ENCODE measurements at regions not wholly inside any gene's neighbourhood (a gene's known extent, or its start where the extent isn't known, plus 50 kb on each side); places are given as distances from the start of the nearest gene placed in this dataset.

DNA sequence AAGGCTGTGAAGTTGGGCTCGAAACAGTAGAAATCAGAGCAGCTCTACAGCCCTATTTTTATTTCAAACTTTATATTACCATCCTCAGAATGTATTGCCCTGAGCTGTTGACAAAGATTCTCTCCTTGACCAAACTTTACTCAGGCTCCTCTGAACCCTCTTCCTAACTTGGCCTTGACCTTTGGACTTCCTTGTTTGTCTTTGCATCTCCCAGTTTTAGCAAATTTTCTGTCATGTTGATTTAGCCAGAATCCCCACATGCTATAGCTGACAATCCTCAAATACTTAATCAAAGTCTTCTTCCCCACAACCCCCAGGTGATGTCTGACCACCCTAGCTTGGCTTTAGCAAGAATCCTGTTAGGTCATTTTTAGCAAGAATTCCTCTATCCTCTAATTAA lies 87.4 kb upstream of the GRIN2A start:
- H4K91ac ChIP-seq (replicated peaks; ENCODE audit: insufficient read length, low read length), result no peak overlapping the region
- H3K27ac ChIP-seq (ENCODE audit: low read depth, low read length), result no peak overlapping the region
- no peak overlapping the region for H4K8ac ChIP-seq (ENCODE audit: extremely low read depth, insufficient read depth, low read length)
- H2BK5ac ChIP-seq (ENCODE audit: low read depth, low read length), result no peak overlapping the region
- no CpG with 5 or more reads among the region's 1 CpG for WGBS, 2 experiments (ENCODE audit: extremely low coverage in 1 of 2, insufficient coverage in 1 of 2, insufficient read length in 1 of 2, insufficient replicate concordance in 2 of 2, low coverage in 1 of 2, low lambda C conversion rate in 2 of 2, missing lambda C conversion rate in 1 of 2)
- H4K5ac ChIP-seq (ENCODE audit: insufficient read length, low read depth, low read length), result no peak overlapping the region
- DNase-seq (ENCODE audit: low read depth in 1 of 2, low spot score in 2 of 2) (no peak), FAIRE-seq (no peak)
- H3K79me1 ChIP-seq (ENCODE audit: low read depth, low read length), result no peaks in the 10 kb centered on the region
- no peak overlapping the region for H3K9ac ChIP-seq (replicated peaks in 1 of 4; ENCODE audit: extremely low read depth in 1 of 4, low read depth in 3 of 4, low read length in 3 of 4)
- no peak overlapping the region for H3K4ac ChIP-seq (replicated peaks; ENCODE audit: insufficient read length, low read depth, low read length)
- H4K20me1 ChIP-seq (replicated peaks in 1 of 2; ENCODE audit: control insufficient read depth in 1 of 2, insufficient read depth in 2 of 2, low read length in 2 of 2), result no peaks in the 10 kb centered on the region
- ChIA-PET CTCF (ENCODE audit: partially characterized antibody) (interaction anchor here (0.7 to 1.5 kb wide), 3 partner anchors 13 to 1072 kb away, joined by 3 to 4 read pairs (median 4); no protein-coding TSS in a partner anchor), POLR2A (ENCODE audit: partially characterized antibody) (interaction anchor here (0.6 kb wide), 1 partner anchor 150 kb away, joined by 3 read pairs; no protein-coding TSS in a partner anchor)
- no peak overlapping the region for H2BK20ac ChIP-seq (ENCODE audit: low read length)
- H2AFZ ChIP-seq (ENCODE audit: low read length), result no peak overlapping the region
- H3K23ac ChIP-seq (ENCODE audit: insufficient read length), result no peak overlapping the region
- H2BK15ac ChIP-seq (ENCODE audit: low read length), result no peak overlapping the region
- no peaks in the 10 kb centered on the region for H3K36me3 ChIP-seq (ENCODE audit: control insufficient read depth in 2 of 4, insufficient read depth in 4 of 4, low read length in 3 of 4)
- H3K4me3 ChIP-seq (ENCODE audit: extremely low read depth in 1 of 4, insufficient read depth in 2 of 4, low read depth in 3 of 4, low read length in 4 of 4), result no peak overlapping the region
- H2BK120ac ChIP-seq (replicated peaks; ENCODE audit: low read depth, low read length), result no peak overlapping the region
- no peaks in the 10 kb centered on the region for H3K4me1 ChIP-seq (replicated peaks in 1 of 4; ENCODE audit: control insufficient read depth in 3 of 4, insufficient read depth in 4 of 4, low read length in 3 of 4)
- no peak overlapping the region for H3K14ac ChIP-seq (ENCODE audit: insufficient read length)
- H3K56ac ChIP-seq (replicated peaks; ENCODE audit: insufficient read length, low read depth, low read length), result no peak overlapping the region
- peaks cover 0 to 3% of the 10 kb centered on the region in 2 experiments; a peak in 1 of 4 replicates for H3K9me3 ChIP-seq (ENCODE audit: insufficient read depth in 2 of 2, low read depth in 1 of 2, low read length in 1 of 2)
- no peaks in the 10 kb centered on the region for H3K27me3 ChIP-seq (replicated peaks in 1 of 4; ENCODE audit: control insufficient read depth in 3 of 4, extremely low read depth in 1 of 4, insufficient read depth in 3 of 4, low read length in 3 of 4)
- no peaks in the 10 kb centered on the region for H3K79me2 ChIP-seq (ENCODE audit: control insufficient read depth in 1 of 2, insufficient read depth in 2 of 2, low read length in 2 of 2)
- no peak overlapping the region for H2BK12ac ChIP-seq (ENCODE audit: low read depth, low read length)
- no peaks in the 10 kb centered on the region; the same call in 1 of the 2 replicates for H3K23me2 ChIP-seq (ENCODE audit: low read depth, low read length)
- no peak overlapping the region for H3K18ac ChIP-seq (ENCODE audit: extremely low read depth, low read length)
- H2AK5ac ChIP-seq (ENCODE audit: low read depth, low read length), result no peak overlapping the region
- no peak overlapping the region for H3K4me2 ChIP-seq (ENCODE audit: insufficient read depth in 1 of 2, low read depth in 2 of 2, low read length in 2 of 2)
- TF ChIP-seq SRF (IDR thresholded peaks at IDR 0.05; ENCODE audit: low read depth, low read length) (no peak), TAF7 (optimal IDR thresholded peaks at IDR 0.05; ENCODE audit: borderline replicate concordance, low read depth, low read length) (no peak), MAX (IDR thresholded peaks at IDR 0.05) (no peak), KDM1A (IDR thresholded peaks at IDR 0.05; ENCODE audit: borderline replicate concordance, low read length) (no peak), MAFK (IDR thresholded peaks at IDR 0.05; ENCODE audit: low read depth, low read length) (no peak), SP2 (IDR thresholded peaks at IDR 0.05; ENCODE audit: low read length) (no peak), CBX8 (IDR thresholded peaks at IDR 0.05; ENCODE audit: borderline replicate concordance, low read depth, low read length) (no peak), SUZ12 (IDR thresholded peaks at IDR 0.05; ENCODE audit: low read length) (no peak), FOSL1 (IDR thresholded peaks at IDR 0.05; ENCODE audit: insufficient read depth, low read depth, low read length) (no peak), CREB1 (IDR thresholded peaks at IDR 0.05) (no peak), CHD2 (IDR thresholded peaks at IDR 0.05; ENCODE audit: low read length) (no peak), TAF1 (IDR thresholded peaks at IDR 0.05; ENCODE audit: low read depth, low read length) (no peak), RFX5 (IDR thresholded peaks at IDR 0.05; ENCODE audit: borderline replicate concordance, low read depth, low read length) (no peak), BRCA1 (IDR thresholded peaks at IDR 0.05; ENCODE audit: low read depth, low read length) (no peak), RXRA (IDR thresholded peaks at IDR 0.05; ENCODE audit: insufficient read depth, low read depth, low read length) (no peak), HDAC6 (IDR thresholded peaks at IDR 0.05; ENCODE audit: low read depth, low read length) (no peak)

Measured in H1 (cell line).